ENCODE measurements at regions not wholly inside any gene's neighbourhood (a gene's known extent, or its start where the extent isn't known, plus 50 kb on each side); places are given as distances from the start of the nearest gene placed in this dataset.

DNA sequence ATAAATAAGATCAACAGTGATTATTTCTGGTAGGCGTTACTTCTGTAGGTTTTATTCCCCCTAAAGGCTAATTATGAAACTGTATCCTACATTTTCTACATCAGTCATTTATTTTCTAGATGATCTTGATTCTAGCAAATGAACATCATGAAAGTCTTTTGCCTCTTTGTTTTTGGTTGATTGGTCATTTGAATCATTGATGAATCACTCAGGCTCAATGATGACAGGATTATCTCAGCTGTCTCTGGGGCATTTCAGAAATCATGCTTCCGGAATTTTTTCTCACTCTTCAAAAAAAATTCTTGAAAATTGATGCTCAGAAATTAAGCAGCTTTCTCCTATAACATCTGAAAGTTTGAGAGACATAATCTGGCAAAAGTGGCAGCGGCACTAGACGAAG lies 298.9 kb upstream of the TCF4 start:
- Histone ChIP-seq H3K4me1 (no peaks in the 10 kb centered on the region), H3K9me3 (no peaks in the 10 kb centered on the region), H3K4me2 (no peak overlapping the region), H3K27ac (no peak overlapping the region), H3K4me3 (no peak overlapping the region)
- CTCF ChIA-PET, result no interaction called here
- ATAC-seq (no peak), DNase-seq (ENCODE audit: low read depth in 1 of 2, low spot score in 1 of 2) (no peak), FAIRE-seq (no peak)
- POLR2A ChIA-PET, result no interaction called here
- TF ChIP-seq CBX8 (IDR thresholded peaks at IDR 0.05) (no peak), HEYL (CRISPR knock-in tag; IDR thresholded peaks at IDR 0.05) (no peak), POLR2AphosphoS2 (conservative IDR thresholded peaks at IDR 0.05; ENCODE audit: low read length) (no peak), ZFP36 (IDR thresholded peaks at IDR 0.05; ENCODE audit: borderline replicate concordance, partially characterized antibody) (no peak), MAX (IDR thresholded peaks at IDR 0.05) (no peak), EP300 (IDR thresholded peaks at IDR 0.05) (no peak), NFE2L2 (conservative IDR thresholded peaks at IDR 0.05; ENCODE audit: low read length) (no peak), HOXA7 (CRISPR knock-in tag; IDR thresholded peaks at IDR 0.05) (no peak), SREBF2 (IDR thresholded peaks at IDR 0.05) (no peak), CHD2 (IDR thresholded peaks at IDR 0.05; ENCODE audit: low read length, partially characterized antibody) (no peak), EHMT2 (IDR thresholded peaks at IDR 0.05; ENCODE audit: low read depth) (no peak), FOSL2 (IDR thresholded peaks at IDR 0.05) (no peak), FOSL2 (CRISPR knock-in tag; IDR thresholded peaks at IDR 0.05) (no peak), HOXB13 (CRISPR knock-in tag; IDR thresholded peaks at IDR 0.05; ENCODE audit: low read depth) (no peak)
- TF ChIP-seq, protein P1, sequence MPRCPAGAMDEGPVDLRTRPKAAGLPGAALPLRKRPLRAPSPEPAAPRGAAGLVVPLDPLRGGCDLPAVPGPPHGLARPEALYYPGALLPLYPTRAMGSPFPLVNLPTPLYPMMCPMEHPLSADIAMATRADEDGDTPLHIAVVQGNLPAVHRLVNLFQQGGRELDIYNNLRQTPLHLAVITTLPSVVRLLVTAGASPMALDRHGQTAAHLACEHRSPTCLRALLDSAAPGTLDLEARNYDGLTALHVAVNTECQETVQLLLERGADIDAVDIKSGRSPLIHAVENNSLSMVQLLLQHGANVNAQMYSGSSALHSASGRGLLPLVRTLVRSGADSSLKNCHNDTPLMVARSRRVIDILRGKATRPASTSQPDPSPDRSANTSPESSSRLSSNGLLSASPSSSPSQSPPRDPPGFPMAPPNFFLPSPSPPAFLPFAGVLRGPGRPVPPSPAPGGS (IDR thresholded peaks at IDR 0.05), result no peak
- TF ChIP-seq, protein P2, sequence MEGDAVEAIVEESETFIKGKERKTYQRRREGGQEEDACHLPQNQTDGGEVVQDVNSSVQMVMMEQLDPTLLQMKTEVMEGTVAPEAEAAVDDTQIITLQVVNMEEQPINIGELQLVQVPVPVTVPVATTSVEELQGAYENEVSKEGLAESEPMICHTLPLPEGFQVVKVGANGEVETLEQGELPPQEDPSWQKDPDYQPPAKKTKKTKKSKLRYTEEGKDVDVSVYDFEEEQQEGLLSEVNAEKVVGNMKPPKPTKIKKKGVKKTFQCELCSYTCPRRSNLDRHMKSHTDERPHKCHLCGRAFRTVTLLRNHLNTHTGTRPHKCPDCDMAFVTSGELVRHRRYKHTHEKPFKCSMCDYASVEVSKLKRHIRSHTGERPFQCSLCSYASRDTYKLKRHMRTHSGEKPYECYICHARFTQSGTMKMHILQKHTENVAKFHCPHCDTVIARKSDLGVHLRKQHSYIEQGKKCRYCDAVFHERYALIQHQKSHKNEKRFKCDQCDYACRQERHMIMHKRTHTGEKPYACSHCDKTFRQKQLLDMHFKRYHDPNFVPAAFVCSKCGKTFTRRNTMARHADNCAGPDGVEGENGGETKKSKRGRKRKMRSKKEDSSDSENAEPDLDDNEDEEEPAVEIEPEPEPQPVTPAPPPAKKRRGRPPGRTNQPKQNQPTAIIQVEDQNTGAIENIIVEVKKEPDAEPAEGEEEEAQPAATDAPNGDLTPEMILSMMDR (IDR thresholded peaks at IDR 0.05), result no peak
- 64% methylated on average over 4 of the region's 4 CpGs for WGBS (ENCODE audit: missing lambda C conversion rate)

- Histone ChIP-seq H3K27ac (no peak overlapping the region), H3K4me3 (no peak overlapping the region), H3K4me1 (no peaks in the 10 kb centered on the region), H3K4me2 (no peak overlapping the region), H3K9me3 (no peaks in the 10 kb centered on the region)
- ATAC-seq (no peak), DNase-seq (ENCODE audit: low read depth in 1 of 2, low spot score in 1 of 2) (no peak), FAIRE-seq (no peak)
- POLR2A ChIA-PET, result no interaction called here
- CTCF ChIA-PET, result no interaction called here
- no peak for TF ChIP-seq POLR2AphosphoS2 (conservative IDR thresholded peaks at IDR 0.05; ENCODE audit: low read length)
- TF ChIP-seq MAZ (IDR thresholded peaks at IDR 0.05; ENCODE audit: borderline replicate concordance, low read depth, low read length), result no peak
- no peak for TF ChIP-seq RFX5 (IDR thresholded peaks at IDR 0.05)
- no peak for TF ChIP-seq HEYL (CRISPR knock-in tag; IDR thresholded peaks at IDR 0.05)
- WGBS (ENCODE audit: missing lambda C conversion rate), result 9% methylated on average over 2 of the region's 2 CpGs
These were observed 296.5 kb upstream of the TCF4 start for GRCh38 chr18:55884498-55884897.

DNA sequence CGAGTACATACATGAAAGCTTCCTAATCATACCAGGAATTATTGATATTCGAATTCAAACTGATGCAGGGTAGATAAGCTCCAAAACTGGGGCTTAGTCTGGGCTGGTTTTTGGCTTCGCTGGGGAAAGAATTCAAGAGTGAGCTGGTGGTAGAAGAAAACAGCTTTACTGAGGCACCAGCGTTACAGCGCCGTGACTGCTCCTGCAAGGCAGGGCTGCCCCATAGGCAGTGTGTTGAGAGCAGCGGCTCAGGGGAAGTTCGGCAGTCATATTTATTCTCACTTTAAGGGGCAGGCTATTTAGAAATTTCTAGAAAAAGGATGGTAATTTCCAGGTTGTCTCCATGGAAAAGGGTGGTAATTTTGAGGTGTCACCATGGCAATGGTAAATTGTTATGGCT lies 292.6 kb upstream of the TCF4 start:
- ATAC-seq, result no peak
- no peak for FAIRE-seq
- DNase-seq (ENCODE audit: low read depth in 1 of 2, low spot score in 1 of 2), result no peak
- H3K27ac ChIP-seq, result no peak overlapping the region
- POLR2A ChIA-PET, result no interaction called here
- H3K4me3 ChIP-seq, result no peak overlapping the region
- CTCF ChIA-PET, result no interaction called here
- no peaks in the 10 kb centered on the region for H3K4me1 ChIP-seq
- H3K4me2 ChIP-seq, result no peak overlapping the region
- H3K9me3 ChIP-seq, result no peaks in the 10 kb centered on the region
- whole genome bisulfite sequencing (ENCODE audit: missing lambda C conversion rate), result 46% methylated on average over 8 of the region's 8 CpGs
- no peak for TF ChIP-seq EHF (CRISPR knock-in tag; IDR thresholded peaks at IDR 0.05)
- no peak for TF ChIP-seq RCOR1 (IDR thresholded peaks at IDR 0.05; ENCODE audit: low read depth, low read length)
- no peak for TF ChIP-seq ZSCAN20 (CRISPR knock-in tag; IDR thresholded peaks at IDR 0.05)
- no peak for TF ChIP-seq KDM5A (IDR thresholded peaks at IDR 0.05)
- no peak for TF ChIP-seq MAZ (IDR thresholded peaks at IDR 0.05; ENCODE audit: borderline replicate concordance, low read depth, low read length)
- no peak for TF ChIP-seq CBX2 (IDR thresholded peaks at IDR 0.05; ENCODE audit: borderline replicate concordance, low read depth)
- TF ChIP-seq, protein P3, sequence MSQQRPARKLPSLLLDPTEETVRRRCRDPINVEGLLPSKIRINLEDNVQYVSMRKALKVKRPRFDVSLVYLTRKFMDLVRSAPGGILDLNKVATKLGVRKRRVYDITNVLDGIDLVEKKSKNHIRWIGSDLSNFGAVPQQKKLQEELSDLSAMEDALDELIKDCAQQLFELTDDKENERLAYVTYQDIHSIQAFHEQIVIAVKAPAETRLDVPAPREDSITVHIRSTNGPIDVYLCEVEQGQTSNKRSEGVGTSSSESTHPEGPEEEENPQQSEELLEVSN (IDR thresholded peaks at IDR 0.05; ENCODE audit: borderline replicate concordance, low read depth), result no peak
- TF ChIP-seq REST (IDR thresholded peaks at IDR 0.05), result no peak
- TF ChIP-seq FOSB (CRISPR knock-in tag; IDR thresholded peaks at IDR 0.05), result no peak
- TF ChIP-seq NPAS2 (CRISPR knock-in tag; IDR thresholded peaks at IDR 0.05; ENCODE audit: borderline replicate concordance), result no peak
- no peak for TF ChIP-seq GATA3 (IDR thresholded peaks at IDR 0.05; ENCODE audit: borderline replicate concordance)
- TF ChIP-seq RAD21 (conservative IDR thresholded peaks at IDR 0.05 in 1 of 2, IDR thresholded peaks at IDR 0.05 in 1 of 2), result no peak
